CD4-positive, CD25-positive, alpha-beta regulatory T cell (primary cell): ENCODE measurements at regions not wholly inside any gene's neighbourhood (a gene's known extent, or its start where the extent isn't known, plus 50 kb on each side); places are given as distances from the start of the nearest gene placed in this dataset.

ENCODE experiments used
- ATAC-seq, 2 donors: fragments of 150-1000 bp; cut with Tn5 transposase; one replicate each; pipeline ENCODE4 v1.10.0; 2021; ENCODE audit warnings: low read depth in 2 of 2, moderate number of reproducible peaks in 2 of 2, moderate library complexity in 1 of 2
- DNase-seq, 3 donors: peaks; one replicate each; pipeline versions ENCODE4 v3.0.0 to v3.0.0-alpha.2; 2012 to 2022; ENCODE audit warnings: mixed read lengths in 1 of 3
- H3K27ac ChIP-seq: one replicate; pipeline ENCODE4 v1.7.0; 2013; ENCODE audit warnings: mild to moderate bottlenecking, low read length; ENCODE audit not compliant: insufficient read depth, poor library complexity, severe bottlenecking
- H3K27me3 ChIP-seq: one replicate; pipeline ENCODE4 v1.7.0; 2013; ENCODE audit warnings: low read length; ENCODE audit not compliant: control insufficient read depth, insufficient read depth
- H3K36me3 ChIP-seq: one replicate; pipeline ENCODE4 v1.7.0; 2013; ENCODE audit warnings: mild to moderate bottlenecking, low read length, moderate library complexity; ENCODE audit not compliant: control insufficient read depth, insufficient read depth
- H3K4me1 ChIP-seq: 2 replicates; pipeline ENCODE4 v1.7.0; 2013; ENCODE audit warnings: mild to moderate bottlenecking, low read length; ENCODE audit not compliant: insufficient read depth, control insufficient read depth, poor library complexity, severe bottlenecking
- H3K4me3 ChIP-seq: one replicate; pipeline ENCODE4 v1.7.0; 2013; ENCODE audit warnings: low read depth, mild to moderate bottlenecking, low read length, moderate library complexity
- H3K9me3 ChIP-seq, 2 experiments: 1 replicate in 1 of 2; 2 replicates in 1 of 2; pipeline ENCODE4 v1.7.0; 2013; ENCODE audit warnings: low read length in 2 of 2, mild to moderate bottlenecking in 1 of 2, moderate library complexity in 1 of 2; ENCODE audit not compliant: control insufficient read depth in 2 of 2
- H3K27ac Mint-ChIP-seq, 3 donors: one replicate each; pipeline ENCODE4 v1.8.0; 2020 to 2022; ENCODE audit warnings: mild to moderate bottlenecking in 3 of 3, mixed read lengths in 3 of 3, moderate library complexity in 2 of 3
- H3K27me3 Mint-ChIP-seq: one replicate; pipeline ENCODE4 v1.8.0; 2022; ENCODE audit warnings: mild to moderate bottlenecking, mixed read lengths
- H3K36me3 Mint-ChIP-seq: one replicate; pipeline ENCODE4 v1.8.0; 2020; ENCODE audit warnings: mixed read lengths
- H3K4me1 Mint-ChIP-seq, 4 donors: one replicate each; pipeline ENCODE4 v1.8.0; 2020 to 2022; ENCODE audit warnings: mixed read lengths in 4 of 4, mild to moderate bottlenecking in 1 of 4
- H3K4me3 Mint-ChIP-seq, 4 donors: one replicate each; pipeline ENCODE4 v1.8.0; 2020 to 2022; ENCODE audit warnings: mild to moderate bottlenecking in 4 of 4, mixed read lengths in 4 of 4, moderate library complexity in 3 of 4
- H3K9me3 Mint-ChIP-seq, 7 donors: one replicate each; pipeline ENCODE4 v1.8.0; 2020 to 2022; ENCODE audit warnings: mixed read lengths in 7 of 7, mild to moderate bottlenecking in 3 of 7, moderate library complexity in 2 of 7

- ATAC-seq (no peak), DNase-seq (no peak)
- H3K4me1 ChIP-seq = no peaks in the 10 kb centered on the region
- H3K4me3 ChIP-seq = no peak overlapping the region
- no peak overlapping the region for H3K4me3 Mint-ChIP-seq
- H3K9me3 ChIP-seq = no peaks in the 10 kb centered on the region
- peak overlapping the region in 1 of 3 donors; percentile 50 for H3K27ac Mint-ChIP-seq
- H3K27me3 ChIP-seq = no peaks in the 10 kb centered on the region
- no peaks in the 10 kb centered on the region for H3K27me3 Mint-ChIP-seq
- H3K27ac ChIP-seq = no peak overlapping the region
- peaks cover 11% of the 10 kb centered on the region for H3K36me3 ChIP-seq
- H3K9me3 Mint-ChIP-seq = peaks cover 0 to 1% (median 0%) of the 10 kb centered on the region in 7 donors
- H3K4me1 Mint-ChIP-seq = peaks cover 0 to 3% (median 0%) of the 10 kb centered on the region in 4 donors
- H3K36me3 Mint-ChIP-seq = peaks cover 69% of the 10 kb centered on the region
Measured at GRCh38 chr22:26797910-26798309, 140.5 kb downstream of the MIAT start.

GRCh38 chr22:26798462-26799065, 141.2 kb downstream of the MIAT start:
- Mint-ChIP-seq H3K9me3 (peaks cover 0 to 1% (median 0%) of the 10 kb centered on the region in 7 donors), H3K27ac (no peak overlapping the region), H3K4me1 (peaks cover 0 to 3% (median 0%) of the 10 kb centered on the region in 4 donors), H3K27me3 (no peaks in the 10 kb centered on the region), H3K4me3 (no peak overlapping the region), H3K36me3 (peaks cover 63% of the 10 kb centered on the region)
- DNase-seq (no peak), ATAC-seq (no peak)
- Histone ChIP-seq H3K4me3 (no peak overlapping the region), H3K4me1 (no peaks in the 10 kb centered on the region), H3K36me3 (peaks cover 5% of the 10 kb centered on the region), H3K27ac (no peak overlapping the region), H3K9me3 (no peaks in the 10 kb centered on the region), H3K27me3 (no peaks in the 10 kb centered on the region)

DNA sequence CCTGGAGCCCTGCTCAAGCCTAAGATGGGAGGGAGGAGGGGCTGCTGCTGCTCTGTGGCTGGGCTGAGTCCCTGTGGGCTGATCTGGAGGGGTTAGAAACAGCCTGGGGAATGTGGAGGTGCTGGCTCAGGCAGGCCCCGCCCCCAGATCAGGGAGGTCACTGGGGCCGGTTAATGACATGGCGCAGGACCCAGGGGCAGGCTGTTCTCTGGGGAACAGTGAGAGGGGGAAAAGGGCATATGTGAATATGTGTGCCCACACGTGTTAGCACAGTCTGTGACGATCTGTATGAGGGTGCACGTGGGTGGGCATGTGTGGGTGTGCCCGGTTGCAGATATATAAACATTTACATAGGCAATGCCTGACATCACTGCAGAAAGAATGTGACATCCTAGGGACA, 143.5 kb downstream of the MIAT start:
- ATAC-seq = no peak
- Mint-ChIP-seq H3K4me3 (no peak overlapping the region), H3K36me3 (peaks cover 47% of the 10 kb centered on the region), H3K27me3 (no peaks in the 10 kb centered on the region), H3K9me3 (no peaks in the 10 kb centered on the region), H3K4me1 (peaks cover 0 to 3% (median 1%) of the 10 kb centered on the region in 4 donors), H3K27ac (peak overlapping the region in 1 of 3 donors; percentile 31)
- Histone ChIP-seq H3K4me3 (no peak overlapping the region), H3K27ac (no peak overlapping the region), H3K9me3 (no peaks in the 10 kb centered on the region), H3K4me1 (no peaks in the 10 kb centered on the region), H3K27me3 (no peaks in the 10 kb centered on the region), H3K36me3 (no peaks in the 10 kb centered on the region)
- DNase-seq = no peak

GRCh38 chr22:26801449-26801848, 144.1 kb downstream of the MIAT start:
- Mint-ChIP-seq H3K9me3 (no peaks in the 10 kb centered on the region), H3K27ac (no peak overlapping the region), H3K4me3 (no peak overlapping the region), H3K4me1 (peaks cover 0 to 3% (median 1%) of the 10 kb centered on the region in 4 donors), H3K36me3 (peaks cover 41% of the 10 kb centered on the region), H3K27me3 (no peaks in the 10 kb centered on the region)
- Histone ChIP-seq H3K36me3 (no peaks in the 10 kb centered on the region), H3K4me3 (no peak overlapping the region), H3K9me3 (no peaks in the 10 kb centered on the region), H3K27me3 (no peaks in the 10 kb centered on the region), H3K4me1 (no peaks in the 10 kb centered on the region), H3K27ac (no peak overlapping the region)
- DNase-seq = no peak
- ATAC-seq = no peak

GRCh38 chr22:26804315-26804714, 146.9 kb downstream of the MIAT start:
- Mint-ChIP-seq H3K36me3 (peaks cover 37% of the 10 kb centered on the region), H3K4me3 (no peak overlapping the region)
- no peak for DNase-seq

GRCh38 chr22:26804911-26805539, 147.6 kb downstream of the MIAT start:
- peaks cover 31% of the 10 kb centered on the region for H3K36me3 Mint-ChIP-seq
- Histone ChIP-seq H3K9me3 (no peaks in the 10 kb centered on the region), H3K4me3 (no peak overlapping the region), H3K4me1 (no peaks in the 10 kb centered on the region), H3K36me3 (no peaks in the 10 kb centered on the region), H3K27me3 (no peaks in the 10 kb centered on the region), H3K27ac (no peak overlapping the region)
- no peak overlapping the region for H3K4me3 Mint-ChIP-seq
- no peaks in the 10 kb centered on the region for H3K9me3 Mint-ChIP-seq
- DNase-seq (no peak), ATAC-seq (no peak)
- no peak overlapping the region for H3K27ac Mint-ChIP-seq
- no peaks in the 10 kb centered on the region for H3K27me3 Mint-ChIP-seq
- peaks cover 0 to 3% (median 0%) of the 10 kb centered on the region in 4 donors for H3K4me1 Mint-ChIP-seq

More at GRCh38 chr22:26804315-26804714, 146.9 kb downstream of the MIAT start:
- H3K9me3 Mint-ChIP-seq = no peaks in the 10 kb centered on the region
- H3K9me3 ChIP-seq = no peaks in the 10 kb centered on the region
- H3K4me1 Mint-ChIP-seq = peaks cover 0 to 3% (median 0%) of the 10 kb centered on the region in 4 donors
- ATAC-seq = no peak
- H3K27me3 ChIP-seq = no peaks in the 10 kb centered on the region
- no peak overlapping the region for H3K27ac ChIP-seq
- no peaks in the 10 kb centered on the region for H3K4me1 ChIP-seq
- H3K27me3 Mint-ChIP-seq = no peaks in the 10 kb centered on the region
- no peaks in the 10 kb centered on the region for H3K36me3 ChIP-seq
- H3K27ac Mint-ChIP-seq = no peak overlapping the region
- no peak overlapping the region for H3K4me3 ChIP-seq

GRCh38 chr22:26806445-26807175, 149.2 kb downstream of the MIAT start:
- no peaks in the 10 kb centered on the region for H3K36me3 ChIP-seq
- Mint-ChIP-seq H3K4me1 (peaks cover 0 to 3% (median 0%) of the 10 kb centered on the region in 4 donors), H3K4me3 (peak overlapping the region in 1 of 4 donors; percentile 3), H3K36me3 (peaks cover 27% of the 10 kb centered on the region), H3K27ac (no peak overlapping the region), H3K9me3 (no peaks in the 10 kb centered on the region), H3K27me3 (no peaks in the 10 kb centered on the region)
- H3K9me3 ChIP-seq = no peaks in the 10 kb centered on the region
- DNase-seq (no peak), ATAC-seq (no peak)
- H3K4me1 ChIP-seq = no peaks in the 10 kb centered on the region
- H3K27me3 ChIP-seq = no peaks in the 10 kb centered on the region
- no peak overlapping the region for H3K4me3 ChIP-seq
- H3K27ac ChIP-seq = no peak overlapping the region
